HCT116 (cell line): ENCODE measurements at regions not wholly inside any gene's neighbourhood (a gene's known extent, or its start where the extent isn't known, plus 50 kb on each side); places are given as distances from the start of the nearest gene placed in this dataset.

Source experiments
- EGR1 ChIP-seq: IDR thresholded peaks from 2 replicates; pipeline ENCODE4 v1.6.1; 2012; ENCODE audit warnings: low read depth
- MAX ChIP-seq: IDR thresholded peaks from 2 replicates; pipeline ENCODE4 v1.6.1; 2012
- POLR2AphosphoS5 ChIP-seq: IDR thresholded peaks from 2 replicates; pipeline ENCODE4 v1.6.1; 2011; ENCODE audit warnings: mild to moderate bottlenecking, low read depth, low read length, moderate library complexity
- RAD21 ChIP-seq: IDR thresholded peaks from 2 replicates; pipeline ENCODE4 v1.6.1; 2012; ENCODE audit warnings: low read depth, mild to moderate bottlenecking
- TF ChIP-seq, protein P1 (sequence below), 3 experiments: fragments of 200-600 bp in 1 of 3; sonication (generic) in 1 of 3; IDR thresholded peaks in 2 of 3; conservative IDR thresholded peaks in 1 of 3; 2 replicates each; pipeline ENCODE4 v1.5.1; 2012 to 2017; ENCODE audit warnings: low read depth in 2 of 3, low read length in 2 of 3, antibody characterized with exemption in 1 of 3, borderline replicate concordance in 1 of 3, control low read depth in 1 of 3, mild to moderate bottlenecking in 1 of 3, mixed read lengths in 1 of 3, mixed run types in 1 of 3, moderate library complexity in 1 of 3; ENCODE audit not compliant: insufficient read depth in 1 of 3
- TF ChIP-seq, protein P2 (sequence below): IDR thresholded peaks from 2 replicates; pipeline ENCODE4 v1.6.1; 2012; ENCODE audit warnings: low read depth

DNA sequence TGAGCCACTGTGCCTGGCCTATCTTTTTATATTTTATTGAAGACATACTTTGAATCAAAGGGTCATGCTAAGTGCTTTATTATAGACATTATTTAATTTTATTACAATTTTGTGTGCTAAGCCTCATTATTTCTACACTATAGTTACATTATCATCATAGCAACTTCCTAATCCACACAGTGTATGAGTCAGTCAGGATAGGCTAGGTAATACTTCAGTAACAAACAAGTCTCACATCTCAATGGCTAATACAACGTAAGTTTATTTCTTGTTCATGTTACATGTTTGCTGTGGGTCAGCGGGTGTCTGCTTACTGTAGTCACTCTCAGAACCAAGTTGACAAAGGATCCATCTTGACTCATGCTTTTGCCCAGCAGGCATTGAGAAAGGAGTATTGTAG lies 292.6 kb upstream of the TGFBR2 start:
- TF ChIP-seq, protein P1, sequence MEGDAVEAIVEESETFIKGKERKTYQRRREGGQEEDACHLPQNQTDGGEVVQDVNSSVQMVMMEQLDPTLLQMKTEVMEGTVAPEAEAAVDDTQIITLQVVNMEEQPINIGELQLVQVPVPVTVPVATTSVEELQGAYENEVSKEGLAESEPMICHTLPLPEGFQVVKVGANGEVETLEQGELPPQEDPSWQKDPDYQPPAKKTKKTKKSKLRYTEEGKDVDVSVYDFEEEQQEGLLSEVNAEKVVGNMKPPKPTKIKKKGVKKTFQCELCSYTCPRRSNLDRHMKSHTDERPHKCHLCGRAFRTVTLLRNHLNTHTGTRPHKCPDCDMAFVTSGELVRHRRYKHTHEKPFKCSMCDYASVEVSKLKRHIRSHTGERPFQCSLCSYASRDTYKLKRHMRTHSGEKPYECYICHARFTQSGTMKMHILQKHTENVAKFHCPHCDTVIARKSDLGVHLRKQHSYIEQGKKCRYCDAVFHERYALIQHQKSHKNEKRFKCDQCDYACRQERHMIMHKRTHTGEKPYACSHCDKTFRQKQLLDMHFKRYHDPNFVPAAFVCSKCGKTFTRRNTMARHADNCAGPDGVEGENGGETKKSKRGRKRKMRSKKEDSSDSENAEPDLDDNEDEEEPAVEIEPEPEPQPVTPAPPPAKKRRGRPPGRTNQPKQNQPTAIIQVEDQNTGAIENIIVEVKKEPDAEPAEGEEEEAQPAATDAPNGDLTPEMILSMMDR (IDR thresholded peaks at IDR 0.05 in 2 of 3, conservative IDR thresholded peaks at IDR 0.05 in 1 of 3; ENCODE audit: borderline replicate concordance in 1 of 3, insufficient read depth in 1 of 3, low read depth in 2 of 3, low read length in 2 of 3) = no peak
- TF ChIP-seq, protein P2, sequence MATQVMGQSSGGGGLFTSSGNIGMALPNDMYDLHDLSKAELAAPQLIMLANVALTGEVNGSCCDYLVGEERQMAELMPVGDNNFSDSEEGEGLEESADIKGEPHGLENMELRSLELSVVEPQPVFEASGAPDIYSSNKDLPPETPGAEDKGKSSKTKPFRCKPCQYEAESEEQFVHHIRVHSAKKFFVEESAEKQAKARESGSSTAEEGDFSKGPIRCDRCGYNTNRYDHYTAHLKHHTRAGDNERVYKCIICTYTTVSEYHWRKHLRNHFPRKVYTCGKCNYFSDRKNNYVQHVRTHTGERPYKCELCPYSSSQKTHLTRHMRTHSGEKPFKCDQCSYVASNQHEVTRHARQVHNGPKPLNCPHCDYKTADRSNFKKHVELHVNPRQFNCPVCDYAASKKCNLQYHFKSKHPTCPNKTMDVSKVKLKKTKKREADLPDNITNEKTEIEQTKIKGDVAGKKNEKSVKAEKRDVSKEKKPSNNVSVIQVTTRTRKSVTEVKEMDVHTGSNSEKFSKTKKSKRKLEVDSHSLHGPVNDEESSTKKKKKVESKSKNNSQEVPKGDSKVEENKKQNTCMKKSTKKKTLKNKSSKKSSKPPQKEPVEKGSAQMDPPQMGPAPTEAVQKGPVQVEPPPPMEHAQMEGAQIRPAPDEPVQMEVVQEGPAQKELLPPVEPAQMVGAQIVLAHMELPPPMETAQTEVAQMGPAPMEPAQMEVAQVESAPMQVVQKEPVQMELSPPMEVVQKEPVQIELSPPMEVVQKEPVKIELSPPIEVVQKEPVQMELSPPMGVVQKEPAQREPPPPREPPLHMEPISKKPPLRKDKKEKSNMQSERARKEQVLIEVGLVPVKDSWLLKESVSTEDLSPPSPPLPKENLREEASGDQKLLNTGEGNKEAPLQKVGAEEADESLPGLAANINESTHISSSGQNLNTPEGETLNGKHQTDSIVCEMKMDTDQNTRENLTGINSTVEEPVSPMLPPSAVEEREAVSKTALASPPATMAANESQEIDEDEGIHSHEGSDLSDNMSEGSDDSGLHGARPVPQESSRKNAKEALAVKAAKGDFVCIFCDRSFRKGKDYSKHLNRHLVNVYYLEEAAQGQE = no peak
- TF ChIP-seq RAD21 = no peak
- TF ChIP-seq POLR2AphosphoS5 = no peak
- TF ChIP-seq MAX = no peak
- no peak for TF ChIP-seq EGR1
